ENCODE measurements at regions not wholly inside any gene's neighbourhood (a gene's known extent, or its start where the extent isn't known, plus 50 kb on each side); places are given as distances from the start of the nearest gene placed in this dataset.

- Histone ChIP-seq H3K4me3 (replicated peaks in 1 of 3; ENCODE audit: insufficient read depth in 1 of 3, low read depth in 1 of 3, low read length in 3 of 3) (no peak overlapping the region), H3K9me3 (replicated peaks; ENCODE audit: control insufficient read depth, insufficient read depth, low read length) (no peaks in the 10 kb centered on the region), H3K4me2 (ENCODE audit: insufficient read depth, low read length) (no peak overlapping the region), H3K9ac (replicated peaks; ENCODE audit: extremely low read depth, insufficient read depth, low read length) (no peak overlapping the region), H3K27ac (ENCODE audit: insufficient read depth, low read depth, low read length) (no peak overlapping the region), H3K9me1 (replicated peaks; ENCODE audit: control insufficient read depth, extremely low read depth, insufficient read depth, low read length) (no peaks in the 10 kb centered on the region), H2AFZ (ENCODE audit: low read depth, low read length) (no peak overlapping the region), H3K36me3 (ENCODE audit: control insufficient read depth in 2 of 2, extremely low read depth in 1 of 2, insufficient read depth in 2 of 2, low read length in 2 of 2) (no peaks in the 10 kb centered on the region), H3K4me1 (ENCODE audit: control insufficient read depth, extremely low read depth, insufficient read depth, low read length) (no peaks in the 10 kb centered on the region), H3K27me3 (ENCODE audit: control insufficient read depth in 2 of 2, insufficient read depth in 2 of 2, low read length in 2 of 2) (no peaks in the 10 kb centered on the region), H3K79me2 (ENCODE audit: control insufficient read depth, insufficient read depth, low read length) (no peaks in the 10 kb centered on the region), H4K20me1 (replicated peaks; ENCODE audit: control insufficient read depth, extremely low read depth, insufficient read depth, low read length) (no peaks in the 10 kb centered on the region)
- ChIA-PET CTCF (no interaction called here), POLR2A (no interaction called here)
- no TSS peak for BruUV-seq (replicated peaks)
- dilution Hi-C loops (cut with MboI; ENCODE audit: extremely low pct_ligation_motif_present, low sequenced_read_pairs), result no loop called here
- DNase-seq (ENCODE audit: low read depth, low spot score) (no peak), FAIRE-seq (no peak)
- intact Hi-C loops (cut with micrococcal nuclease), result no loop called here
- no peak for TF ChIP-seq CTCF (IDR thresholded peaks at IDR 0.05; ENCODE audit: extremely low read depth in 1 of 2, insufficient read depth in 1 of 2, low read depth in 1 of 2, low read length in 2 of 2)
- no peak for TF ChIP-seq POLR2AphosphoS5 (IDR thresholded peaks at IDR 0.05; ENCODE audit: insufficient read depth, low read depth, low read length)
- no peak for TF ChIP-seq MAX (IDR thresholded peaks at IDR 0.05; ENCODE audit: insufficient read depth, insufficient read length)
- TF ChIP-seq MYC (IDR thresholded peaks at IDR 0.05; ENCODE audit: low read depth, low read length), result no peak
- TF ChIP-seq GATA2 (IDR thresholded peaks at IDR 0.05; ENCODE audit: insufficient read depth, insufficient read length, low read depth, low read length), result no peak
- no peak for TF ChIP-seq POLR2A (IDR thresholded peaks at IDR 0.05; ENCODE audit: low read depth, low read length)
- no peak for TF ChIP-seq JUN (IDR thresholded peaks at IDR 0.05; ENCODE audit: borderline replicate concordance, insufficient read depth, insufficient read length, low read depth)
- TF ChIP-seq EZH2 (IDR thresholded peaks at IDR 0.05; ENCODE audit: borderline replicate concordance, low read depth, low read length, severe bottlenecking), result no peak
- no peak for TF ChIP-seq FOS (IDR thresholded peaks at IDR 0.05; ENCODE audit: borderline replicate concordance, insufficient read depth, low read length)
Observed at GRCh38 chr1:232403017-232403714, 226.8 kb downstream of the SIPA1L2 start.

Data from endothelial cell of umbilical vein (primary cell).